H9 (cell line): ENCODE measurements at regions not wholly inside any gene's neighbourhood (a gene's known extent, or its start where the extent isn't known, plus 50 kb on each side); places are given as distances from the start of the nearest gene placed in this dataset.

Source experiments
- DNase-seq: peaks from one replicate; pipeline ENCODE4 v3.0.0-alpha.2; 2017
- H2AFZ ChIP-seq: one replicate; pipeline ENCODE4 v1.6.1; 2013; ENCODE audit warnings: mild to moderate bottlenecking, low read length, control low read depth, moderate library complexity
- H2AK5ac ChIP-seq: 2 replicates; pipeline ENCODE4 v1.6.1; 2013; ENCODE audit warnings: low read length, control low read depth, mixed read lengths; ENCODE audit not compliant: insufficient read length
- H2BK120ac ChIP-seq: one replicate; pipeline ENCODE4 v1.6.1; 2013; ENCODE audit warnings: low read depth, mild to moderate bottlenecking, low read length, control low read depth, inconsistent platforms; ENCODE audit not compliant: poor library complexity, severe bottlenecking
- H2BK12ac ChIP-seq: 2 replicates; pipeline ENCODE4 v1.6.1; 2013; ENCODE audit warnings: low read length, control low read depth, mixed read lengths, low read depth; ENCODE audit not compliant: insufficient read length
- H2BK15ac ChIP-seq: 2 replicates; pipeline ENCODE4 v1.6.1; 2013; ENCODE audit warnings: low read depth, low read length, control low read depth
- H2BK20ac ChIP-seq: one replicate; pipeline ENCODE4 v1.6.1; 2013; ENCODE audit warnings: low read depth, mild to moderate bottlenecking, low read length, control low read depth, inconsistent platforms; ENCODE audit not compliant: poor library complexity, severe bottlenecking
- H2BK5ac ChIP-seq: 2 replicates; pipeline ENCODE4 v1.6.1; 2013; ENCODE audit warnings: low read length, control low read depth, mixed read lengths; ENCODE audit not compliant: insufficient read length
- H3K14ac ChIP-seq: 2 replicates; pipeline ENCODE4 v1.6.1; 2013; ENCODE audit warnings: low read length, control low read depth; ENCODE audit not compliant: insufficient read depth
- H3K18ac ChIP-seq: 2 replicates; pipeline ENCODE4 v1.6.1; 2013; ENCODE audit warnings: low read depth, mild to moderate bottlenecking, mixed read lengths, low read length, control low read depth; ENCODE audit not compliant: insufficient read length
- H3K23ac ChIP-seq: 2 replicates; pipeline ENCODE4 v1.6.1; 2013; ENCODE audit warnings: low read length, control low read depth, mixed read lengths, low read depth; ENCODE audit not compliant: insufficient read length
- H3K23me2 ChIP-seq: 2 replicates; pipeline ENCODE4 v1.6.1; 2013; ENCODE audit warnings: low read depth, mild to moderate bottlenecking, mixed read lengths, low read length, control low read depth; ENCODE audit not compliant: insufficient read length, poor library complexity, severe bottlenecking
- H3K27ac ChIP-seq: 2 replicates; pipeline ENCODE4 v1.5.1; 2013; ENCODE audit warnings: low read length, control low read depth, mixed read lengths, low read depth; ENCODE audit not compliant: insufficient read length
- H3K27me3 ChIP-seq: 2 replicates; pipeline ENCODE4 v1.6.1; 2013; ENCODE audit warnings: low read length, control low read depth, inconsistent platforms; ENCODE audit not compliant: insufficient read depth
- H3K4ac ChIP-seq: 2 replicates; pipeline ENCODE4 v1.6.1; 2013; ENCODE audit warnings: low read depth, mild to moderate bottlenecking, control low read depth, inconsistent platforms, low read length, moderate library complexity
- H3K4me1 ChIP-seq: 2 replicates; pipeline ENCODE4 v1.6.1; 2013; ENCODE audit warnings: low read length, control low read depth, inconsistent platforms; ENCODE audit not compliant: insufficient read depth
- H3K4me2 ChIP-seq: 2 replicates; pipeline ENCODE4 v1.6.1; 2013; ENCODE audit warnings: low read length, control low read depth, mixed read lengths; ENCODE audit not compliant: insufficient read length, insufficient read depth
- H3K56ac ChIP-seq: 2 replicates; pipeline ENCODE4 v1.6.1; 2013; ENCODE audit warnings: low read depth, mild to moderate bottlenecking, mixed read lengths, low read length, control low read depth; ENCODE audit not compliant: insufficient read length
- H3K79me1 ChIP-seq: 2 replicates; pipeline ENCODE4 v1.6.1; 2013; ENCODE audit warnings: low read depth, mild to moderate bottlenecking, moderate library complexity, low read length, control low read depth, inconsistent platforms; ENCODE audit not compliant: insufficient read depth, poor library complexity, severe bottlenecking
- H3K79me2 ChIP-seq: 2 replicates; pipeline ENCODE4 v1.6.1; 2013; ENCODE audit warnings: low read length, control low read depth, inconsistent platforms; ENCODE audit not compliant: insufficient read depth
- H3K9ac ChIP-seq: 2 replicates; pipeline ENCODE4 v1.6.1; 2013; ENCODE audit warnings: low read length, control low read depth, mixed read lengths; ENCODE audit not compliant: insufficient read length; ENCODE audit errors: extremely low read depth
- H3K9me3 ChIP-seq: one replicate; pipeline ENCODE4 v1.6.1; 2013; ENCODE audit warnings: low read depth, low read length, inconsistent platforms; ENCODE audit not compliant: control insufficient read depth
- H3T11ph ChIP-seq: one replicate; pipeline ENCODE4 v1.6.1; 2013; ENCODE audit warnings: mild to moderate bottlenecking, low read length, control low read depth, inconsistent platforms
- H4K20me1 ChIP-seq: one replicate; pipeline ENCODE4 v1.6.1; 2013; ENCODE audit not compliant: control insufficient read depth, insufficient read length, insufficient read depth
- H4K5ac ChIP-seq: 2 replicates; pipeline ENCODE4 v1.6.1; 2013; ENCODE audit warnings: low read depth, mild to moderate bottlenecking, mixed read lengths, low read length, control low read depth; ENCODE audit not compliant: insufficient read length
- H4K8ac ChIP-seq: replicated peaks from 2 replicates; pipeline ENCODE4 v1.6.1; 2013; ENCODE audit warnings: low read length, control low read depth, mixed read lengths, low read depth; ENCODE audit not compliant: insufficient read length
- H4K91ac ChIP-seq: 2 replicates; pipeline ENCODE4 v1.6.1; 2013; ENCODE audit warnings: low read depth, mild to moderate bottlenecking, moderate library complexity, mixed read lengths, low read length, control low read depth; ENCODE audit not compliant: insufficient read length
- H3K27ac Mint-ChIP-seq, 3 experiments: 2 replicates in 2 of 3; 3 replicates in 1 of 3; pipeline ENCODE4 v1.8.0; 2020 to 2021; ENCODE audit warnings: mixed read lengths in 3 of 3, mild to moderate bottlenecking in 1 of 3, moderate library complexity in 1 of 3
- H3K27me3 Mint-ChIP-seq: 2 replicates; pipeline ENCODE4 v1.8.0; 2021; ENCODE audit warnings: low read depth, mild to moderate bottlenecking, moderate library complexity, mixed read lengths
- H3K36me3 Mint-ChIP-seq, 3 experiments: 2 replicates in 2 of 3; 3 replicates in 1 of 3; pipeline ENCODE4 v1.8.0; 2020 to 2021; ENCODE audit warnings: low read depth in 3 of 3, mixed read lengths in 3 of 3; ENCODE audit not compliant: insufficient read depth in 1 of 3
- H3K4me1 Mint-ChIP-seq, 2 experiments: 2 replicates each; pipeline ENCODE4 v1.8.0; 2020; ENCODE audit warnings: mixed read lengths in 2 of 2
- H3K4me3 Mint-ChIP-seq, 2 experiments: 2 replicates in 1 of 2; 3 replicates in 1 of 2; pipeline ENCODE4 v1.8.0; 2020 to 2021; ENCODE audit warnings: mild to moderate bottlenecking in 2 of 2, mixed read lengths in 2 of 2, moderate library complexity in 1 of 2
- H3K9me3 Mint-ChIP-seq, 2 experiments: 2 replicates in 1 of 2; 3 replicates in 1 of 2; pipeline ENCODE4 v1.8.0; 2020; ENCODE audit warnings: mild to moderate bottlenecking in 2 of 2, mixed read lengths in 2 of 2, moderate library complexity in 1 of 2
- whole genome bisulfite sequencing: extraction: QIAGEN DNeasy Blood & Tissue Kit; methylation state at CpG from one replicate; pipeline ENCODE4 v1.1.7; 2013; ENCODE audit warnings: missing lambda C conversion rate, low lambda C conversion rate, mixed read lengths; ENCODE audit not compliant: insufficient read length; ENCODE audit errors: extremely low coverage; 5-methylcytosine and 5-hydroxymethylcytosine counted together
- TF ChIP-seq, protein P1 (sequence below): fragments of 200-600 bp; sonication (generic); conservative IDR thresholded peaks from 3 replicates; pipeline ENCODE4 v1.8.0; 2021; ENCODE audit warnings: antibody characterized with exemption, mild to moderate bottlenecking

- Mint-ChIP-seq H3K4me3 (no peak overlapping the region), H3K27ac (no peak overlapping the region), H3K4me1 (no peaks in the 10 kb centered on the region), H3K27me3 (0 out of 2 replicates have a peak, but pooled peaks cover 1% of the 10 kb centered on the region), H3K36me3 (no peaks in the 10 kb centered on the region), H3K9me3 (no peaks in the 10 kb centered on the region)
- Histone ChIP-seq H2BK5ac (no peak overlapping the region), H4K5ac (no peak overlapping the region), H3K56ac (no peak overlapping the region), H4K8ac (no peak overlapping the region), H3K4me1 (no peaks in the 10 kb centered on the region), H3K18ac (no peak overlapping the region), H3K23me2 (no peaks in the 10 kb centered on the region), H3K27ac (no peak overlapping the region), H2BK120ac (no peak overlapping the region), H3K9me3 (no peaks in the 10 kb centered on the region), H2BK12ac (no peak overlapping the region), H2BK15ac (no peak overlapping the region), H3K79me1 (no peaks in the 10 kb centered on the region), H2AFZ (no peak overlapping the region), H3K27me3 (no peaks in the 10 kb centered on the region), H2BK20ac (no peak overlapping the region), H3K4me2 (no peak overlapping the region), H3K23ac (no peak overlapping the region), H3K9ac (no peak overlapping the region), H4K20me1 (no peaks in the 10 kb centered on the region), H2AK5ac (no peak overlapping the region), H3K4ac (no peak overlapping the region), H3K14ac (no peak overlapping the region), H3T11ph (no peak overlapping the region), H4K91ac (no peak overlapping the region), H3K79me2 (no peaks in the 10 kb centered on the region)
- WGBS, result no CpG with 5 or more reads among the region's 1 CpG
- no peak for DNase-seq
- TF ChIP-seq, protein P1, sequence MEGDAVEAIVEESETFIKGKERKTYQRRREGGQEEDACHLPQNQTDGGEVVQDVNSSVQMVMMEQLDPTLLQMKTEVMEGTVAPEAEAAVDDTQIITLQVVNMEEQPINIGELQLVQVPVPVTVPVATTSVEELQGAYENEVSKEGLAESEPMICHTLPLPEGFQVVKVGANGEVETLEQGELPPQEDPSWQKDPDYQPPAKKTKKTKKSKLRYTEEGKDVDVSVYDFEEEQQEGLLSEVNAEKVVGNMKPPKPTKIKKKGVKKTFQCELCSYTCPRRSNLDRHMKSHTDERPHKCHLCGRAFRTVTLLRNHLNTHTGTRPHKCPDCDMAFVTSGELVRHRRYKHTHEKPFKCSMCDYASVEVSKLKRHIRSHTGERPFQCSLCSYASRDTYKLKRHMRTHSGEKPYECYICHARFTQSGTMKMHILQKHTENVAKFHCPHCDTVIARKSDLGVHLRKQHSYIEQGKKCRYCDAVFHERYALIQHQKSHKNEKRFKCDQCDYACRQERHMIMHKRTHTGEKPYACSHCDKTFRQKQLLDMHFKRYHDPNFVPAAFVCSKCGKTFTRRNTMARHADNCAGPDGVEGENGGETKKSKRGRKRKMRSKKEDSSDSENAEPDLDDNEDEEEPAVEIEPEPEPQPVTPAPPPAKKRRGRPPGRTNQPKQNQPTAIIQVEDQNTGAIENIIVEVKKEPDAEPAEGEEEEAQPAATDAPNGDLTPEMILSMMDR, result no peak
These were observed 217.0 kb upstream of the C2CD4B start for GRCh38 chr15:62382046-62382445.
